ENCODE measurements at regions not wholly inside any gene's neighbourhood (a gene's known extent, or its start where the extent isn't known, plus 50 kb on each side); places are given as distances from the start of the nearest gene placed in this dataset.

DNA sequence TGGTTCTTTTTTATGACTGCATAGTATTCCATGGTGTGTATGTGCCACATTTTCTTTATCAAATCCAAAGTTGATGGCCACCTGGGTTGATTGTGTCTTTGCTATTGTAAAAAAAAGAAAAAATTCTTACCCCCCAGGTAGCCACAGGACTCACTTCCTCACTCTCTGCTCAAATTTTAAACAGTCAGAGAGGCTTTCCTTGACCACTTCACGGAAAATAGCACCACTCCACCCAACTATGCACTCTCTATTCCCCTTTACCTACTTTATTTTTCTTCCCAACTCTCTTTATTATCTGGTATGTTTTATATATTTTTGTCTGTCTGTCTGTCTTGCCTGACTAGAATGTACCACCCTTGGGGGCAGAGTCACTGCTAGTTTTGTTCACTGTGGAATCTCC is 205.3 kb downstream of the BTG1 start:
- TF ChIP-seq, protein P1, sequence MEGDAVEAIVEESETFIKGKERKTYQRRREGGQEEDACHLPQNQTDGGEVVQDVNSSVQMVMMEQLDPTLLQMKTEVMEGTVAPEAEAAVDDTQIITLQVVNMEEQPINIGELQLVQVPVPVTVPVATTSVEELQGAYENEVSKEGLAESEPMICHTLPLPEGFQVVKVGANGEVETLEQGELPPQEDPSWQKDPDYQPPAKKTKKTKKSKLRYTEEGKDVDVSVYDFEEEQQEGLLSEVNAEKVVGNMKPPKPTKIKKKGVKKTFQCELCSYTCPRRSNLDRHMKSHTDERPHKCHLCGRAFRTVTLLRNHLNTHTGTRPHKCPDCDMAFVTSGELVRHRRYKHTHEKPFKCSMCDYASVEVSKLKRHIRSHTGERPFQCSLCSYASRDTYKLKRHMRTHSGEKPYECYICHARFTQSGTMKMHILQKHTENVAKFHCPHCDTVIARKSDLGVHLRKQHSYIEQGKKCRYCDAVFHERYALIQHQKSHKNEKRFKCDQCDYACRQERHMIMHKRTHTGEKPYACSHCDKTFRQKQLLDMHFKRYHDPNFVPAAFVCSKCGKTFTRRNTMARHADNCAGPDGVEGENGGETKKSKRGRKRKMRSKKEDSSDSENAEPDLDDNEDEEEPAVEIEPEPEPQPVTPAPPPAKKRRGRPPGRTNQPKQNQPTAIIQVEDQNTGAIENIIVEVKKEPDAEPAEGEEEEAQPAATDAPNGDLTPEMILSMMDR (IDR thresholded peaks at IDR 0.05; ENCODE audit: low read depth, low read length): no peak
- TF ChIP-seq EZH2phosphoT487 (IDR thresholded peaks at IDR 0.05; ENCODE audit: low read depth): no peak

Data from OCI-LY3 (cell line).